ENCODE measurements at regions not wholly inside any gene's neighbourhood (a gene's known extent, or its start where the extent isn't known, plus 50 kb on each side); places are given as distances from the start of the nearest gene placed in this dataset.

DNA sequence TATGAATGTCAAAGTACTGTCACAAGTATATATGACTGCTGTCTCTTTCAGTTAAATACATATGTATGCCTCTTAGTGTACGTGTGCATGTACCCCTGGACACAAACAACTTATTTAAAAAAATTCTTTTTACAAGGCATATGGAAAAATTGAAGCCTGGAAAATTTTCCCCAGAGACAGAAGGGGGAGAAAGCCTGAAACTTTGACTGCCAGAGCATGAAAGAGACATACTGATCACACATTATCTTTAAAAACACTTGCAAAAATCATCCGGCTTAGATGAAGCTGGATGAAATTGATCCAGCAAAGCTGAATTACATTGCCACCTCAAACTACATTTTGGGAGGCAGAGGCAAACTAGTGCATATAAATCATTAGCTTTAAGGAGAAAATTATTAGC is 88.0 kb upstream of the NFIB start:
- in situ Hi-C loops (cut with MboI; ENCODE audit: low sequenced_read_pairs) = no loop called here

DNA sequence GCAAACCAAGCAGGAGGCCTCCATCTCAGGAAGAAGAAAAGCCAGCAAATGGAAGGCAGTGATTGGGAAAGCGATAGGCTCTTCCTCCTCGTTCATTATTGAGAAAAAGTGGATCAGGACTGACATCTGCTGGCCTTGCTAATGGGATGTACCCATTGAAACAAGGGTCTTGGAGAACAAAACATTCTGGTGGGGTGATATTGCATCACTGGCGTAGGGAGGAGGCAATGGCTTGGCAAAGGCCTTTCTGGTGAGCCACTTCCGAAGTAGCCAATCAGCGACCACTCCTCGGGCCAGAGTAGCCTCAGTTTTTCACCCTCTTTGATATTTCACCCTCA is 86.7 kb upstream of the NFIB start:
- in situ Hi-C loops (cut with MboI; ENCODE audit: low sequenced_read_pairs) = no loop called here

DNA sequence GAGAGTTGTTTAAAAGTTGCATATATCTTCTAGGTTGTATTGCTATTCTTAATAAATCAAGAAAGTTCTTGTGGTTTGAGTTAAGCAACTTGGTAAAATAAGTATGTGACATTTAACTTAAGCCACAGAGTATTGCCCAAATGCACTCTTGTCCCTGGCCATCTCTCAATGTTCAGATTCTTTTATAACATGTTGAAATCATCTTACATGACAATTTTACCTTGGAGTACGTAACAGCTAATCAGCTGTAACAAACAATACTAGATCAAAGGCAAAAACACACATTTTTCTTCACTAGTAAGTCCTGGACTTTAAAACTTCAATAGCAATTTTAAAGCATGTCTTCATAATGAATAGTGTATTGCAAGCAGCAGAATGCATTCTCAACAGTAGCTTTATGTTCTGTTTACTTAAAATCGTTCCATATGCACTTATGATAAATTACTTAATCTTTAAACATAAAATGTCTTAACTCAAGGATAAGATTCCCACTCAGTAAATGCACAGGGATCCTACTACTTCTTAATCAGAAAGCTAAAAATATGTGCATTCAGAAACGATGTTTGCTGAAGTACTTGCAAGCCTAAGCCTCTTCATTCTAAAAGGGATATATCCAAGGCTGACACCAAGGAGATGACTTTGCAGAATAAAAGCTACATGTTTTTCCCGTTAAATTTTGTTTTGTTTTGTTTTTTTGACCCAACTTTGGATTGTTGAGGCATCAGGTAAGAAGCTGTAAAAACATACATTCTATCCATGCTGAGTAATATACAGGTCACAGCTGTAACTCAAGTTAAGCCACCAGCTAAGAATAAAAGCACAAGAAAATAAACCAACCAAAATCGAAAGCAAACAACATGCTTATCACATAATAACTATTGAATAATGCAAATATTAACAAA is 86.1 kb upstream of the NFIB start:
- in situ Hi-C loops (cut with MboI; ENCODE audit: low sequenced_read_pairs) = no loop called here

DNA sequence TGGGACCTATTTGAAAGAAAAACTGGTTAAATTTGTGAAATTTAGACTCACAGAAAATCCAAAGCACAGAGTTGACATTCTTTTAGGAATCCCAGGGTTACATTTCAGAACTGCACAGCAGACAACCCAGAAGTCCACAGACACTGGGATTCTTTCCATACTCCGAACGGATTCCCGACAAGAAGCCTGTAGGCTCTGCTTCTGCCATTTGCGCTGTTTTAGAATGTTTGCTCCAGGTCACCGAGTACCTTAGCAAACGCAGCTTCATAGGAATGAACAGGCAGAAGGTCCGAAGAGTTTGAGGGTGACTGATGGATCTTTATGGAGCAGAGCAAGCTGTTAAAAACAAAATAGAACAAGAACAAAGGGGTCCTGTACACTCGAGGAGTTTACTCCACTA is 84.5 kb upstream of the NFIB start:
- in situ Hi-C loops (cut with MboI; ENCODE audit: low sequenced_read_pairs) = no loop called here

DNA sequence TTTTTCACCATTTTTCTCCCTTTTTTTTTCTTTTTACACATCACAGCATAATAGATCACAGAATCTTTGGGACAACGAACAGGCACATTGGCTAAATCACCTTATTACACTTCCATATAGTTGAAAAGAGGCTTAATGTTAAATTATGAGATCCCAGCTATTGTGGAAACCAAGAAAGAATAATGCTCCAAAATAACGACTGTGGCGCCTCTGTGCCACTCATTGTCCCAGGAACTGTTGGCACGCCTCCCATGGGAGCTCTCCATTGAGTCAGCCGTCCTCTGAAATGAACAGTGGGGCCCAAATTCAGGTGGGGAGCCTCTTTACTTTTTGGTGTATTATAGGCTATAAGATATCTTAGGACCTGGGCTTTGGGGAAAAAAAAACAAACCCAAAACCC is 82.2 kb upstream of the NFIB start:
- in situ Hi-C loops (cut with MboI; ENCODE audit: low sequenced_read_pairs) = no loop called here

DNA sequence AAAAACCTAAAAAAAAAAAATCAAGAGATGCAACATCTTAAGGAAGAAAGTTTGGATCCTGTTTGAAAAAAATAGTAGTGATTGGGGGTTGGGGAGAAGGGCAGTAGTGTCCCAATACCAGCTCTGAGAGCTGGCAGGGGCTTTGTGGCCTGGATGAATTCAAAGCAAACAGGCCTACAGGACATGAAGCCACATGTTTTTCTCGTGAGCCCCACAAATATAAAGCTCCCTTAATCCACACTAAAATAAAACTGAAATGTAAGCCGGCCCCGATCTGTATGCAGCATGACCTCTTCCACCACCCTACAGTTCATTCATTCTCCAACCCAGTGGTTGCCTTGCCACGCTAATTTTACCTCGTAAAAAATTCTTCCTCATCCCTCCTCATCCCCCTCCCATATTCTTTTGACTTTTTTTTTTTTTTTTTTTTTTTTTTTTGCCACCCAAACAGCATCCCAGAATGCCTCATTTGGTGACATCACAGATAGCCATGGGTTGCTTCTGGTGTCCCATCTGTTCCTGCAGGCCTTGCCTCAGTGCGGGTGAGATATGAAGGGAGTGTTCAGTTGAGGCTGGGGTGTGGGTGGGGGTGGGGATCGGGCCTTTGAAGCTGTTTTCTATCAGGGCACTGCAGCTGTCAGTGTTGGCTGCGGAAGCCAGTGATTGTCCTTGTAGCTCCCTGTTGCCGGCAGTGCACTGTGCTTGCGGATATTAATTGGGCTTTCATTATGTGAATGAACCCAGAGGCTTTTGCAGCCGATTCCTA is 81.6 kb upstream of the NFIB start:
- in situ Hi-C loops (cut with MboI; ENCODE audit: low sequenced_read_pairs) = no loop called here

DNA sequence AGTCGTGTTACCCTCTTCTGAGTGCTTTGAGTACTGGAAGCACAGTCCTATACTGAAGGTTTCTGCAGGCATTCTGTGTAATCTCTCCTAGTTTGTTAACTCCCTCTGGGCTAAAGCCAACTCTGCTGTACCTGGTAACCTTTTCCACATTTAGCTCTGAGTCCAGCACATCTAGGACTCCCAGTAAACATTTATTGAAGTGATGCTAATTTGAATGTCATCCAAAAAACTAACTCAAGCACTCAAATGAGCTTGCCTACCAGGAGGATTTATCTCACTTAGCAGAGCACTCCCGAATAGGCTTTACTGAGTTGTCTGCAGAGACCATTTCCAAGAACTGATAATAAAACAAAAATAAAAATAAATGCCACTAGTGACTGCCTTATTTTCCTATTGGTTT is 79.5 kb upstream of the NFIB start:
- in situ Hi-C loops (cut with MboI; ENCODE audit: low sequenced_read_pairs) = no loop called here

DNA sequence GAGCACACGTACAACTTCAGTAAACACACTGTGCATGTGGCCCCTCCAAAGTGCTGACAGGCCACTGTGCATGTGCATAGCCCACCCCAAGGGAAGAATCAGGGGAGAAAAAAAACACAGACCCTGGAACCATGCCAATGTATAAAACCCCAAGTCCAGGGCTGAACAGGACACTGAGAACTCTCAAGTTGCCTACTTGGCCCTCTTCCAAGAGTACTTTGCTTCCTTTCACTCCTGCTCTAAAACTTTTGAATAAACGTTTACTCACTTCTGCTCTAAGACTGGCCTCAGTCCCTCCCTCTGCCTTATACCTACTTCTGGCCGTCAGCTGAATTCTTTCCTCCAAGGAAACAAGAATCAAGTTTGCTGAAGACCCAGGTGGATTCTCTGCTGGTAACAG is 77.7 kb upstream of the NFIB start:
- in situ Hi-C loops (cut with MboI; ENCODE audit: low sequenced_read_pairs) = no loop called here

DNA sequence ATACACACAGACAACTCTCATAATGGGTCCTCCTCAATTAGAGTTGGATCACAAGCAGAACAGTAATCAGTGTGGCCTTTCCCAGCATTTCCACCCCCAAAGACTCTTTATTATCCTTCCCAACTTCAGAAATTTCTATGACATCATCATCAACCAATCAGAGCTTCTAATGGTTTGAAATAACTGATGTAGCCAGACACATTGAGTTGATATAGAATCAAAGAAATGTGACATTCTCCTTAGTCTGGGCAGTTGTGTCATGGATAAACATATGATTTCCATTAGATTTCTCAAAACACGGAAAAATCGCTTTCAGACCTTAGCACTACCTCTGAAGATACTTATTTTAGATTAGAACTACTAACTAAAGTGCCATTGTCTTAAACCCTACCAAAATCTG is 75.7 kb upstream of the NFIB start:
- in situ Hi-C loops (cut with MboI; ENCODE audit: low sequenced_read_pairs) = no loop called here

DNA sequence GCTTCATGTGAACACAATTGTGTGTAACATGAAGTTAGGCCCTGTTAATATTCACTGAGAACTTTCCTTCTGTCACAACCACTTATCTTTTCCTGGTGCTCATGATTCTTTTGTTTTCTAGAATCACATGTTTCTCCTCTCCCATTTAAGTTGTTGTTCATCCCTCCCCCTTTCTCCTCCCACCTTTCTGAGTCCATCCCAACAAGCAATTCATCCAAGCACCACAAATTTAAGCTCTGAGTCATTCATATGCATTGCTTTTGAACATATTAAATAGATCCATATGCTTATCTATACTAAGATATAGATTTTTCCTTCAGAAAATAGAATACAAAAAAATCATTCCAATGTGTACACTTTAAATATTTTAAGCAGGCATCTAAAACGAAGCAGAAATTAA is 75.2 kb upstream of the NFIB start:
- in situ Hi-C loops (cut with MboI; ENCODE audit: low sequenced_read_pairs) = no loop called here

DNA sequence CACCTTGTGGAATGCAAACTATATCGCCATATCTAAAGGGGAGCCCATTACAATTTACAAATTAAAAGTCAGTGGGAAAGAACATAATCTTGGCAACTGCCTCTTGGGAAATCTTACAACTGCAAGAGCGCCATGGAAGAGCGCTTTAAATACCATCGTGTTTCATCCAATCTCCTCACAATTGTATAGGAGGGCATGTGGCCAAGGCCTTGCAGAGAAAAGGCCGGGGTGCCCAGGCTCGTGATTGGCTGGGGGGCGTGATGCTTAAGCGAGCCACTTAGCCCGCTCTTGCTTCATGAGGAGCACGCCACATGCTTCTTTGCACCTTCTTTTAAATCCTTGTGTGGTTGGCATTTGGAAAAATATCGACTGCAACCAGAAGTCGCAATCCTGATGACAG is 69.8 kb upstream of the NFIB start:
- in situ Hi-C loops (cut with MboI; ENCODE audit: low sequenced_read_pairs) = no loop called here

DNA sequence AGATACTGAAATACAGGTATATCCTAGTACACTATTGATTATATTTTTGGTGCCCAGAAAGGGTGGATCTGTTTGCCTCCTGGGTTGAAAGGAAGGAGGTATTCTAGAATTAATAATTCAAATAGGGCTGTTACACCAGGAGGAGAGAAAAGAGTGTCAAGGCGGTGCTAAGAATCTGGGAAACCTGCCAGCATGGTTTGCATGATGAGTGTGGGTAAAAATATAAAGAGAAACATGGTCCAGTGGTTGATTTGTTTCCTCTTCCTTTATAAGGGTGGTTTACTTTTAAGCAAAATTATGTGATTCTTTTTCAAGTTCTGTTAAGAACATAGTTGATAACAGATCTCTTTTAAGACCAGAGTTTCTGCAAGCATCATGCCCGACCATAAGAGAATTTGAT is 69.4 kb upstream of the NFIB start:
- in situ Hi-C loops (cut with MboI; ENCODE audit: low sequenced_read_pairs) = no loop called here

DNA sequence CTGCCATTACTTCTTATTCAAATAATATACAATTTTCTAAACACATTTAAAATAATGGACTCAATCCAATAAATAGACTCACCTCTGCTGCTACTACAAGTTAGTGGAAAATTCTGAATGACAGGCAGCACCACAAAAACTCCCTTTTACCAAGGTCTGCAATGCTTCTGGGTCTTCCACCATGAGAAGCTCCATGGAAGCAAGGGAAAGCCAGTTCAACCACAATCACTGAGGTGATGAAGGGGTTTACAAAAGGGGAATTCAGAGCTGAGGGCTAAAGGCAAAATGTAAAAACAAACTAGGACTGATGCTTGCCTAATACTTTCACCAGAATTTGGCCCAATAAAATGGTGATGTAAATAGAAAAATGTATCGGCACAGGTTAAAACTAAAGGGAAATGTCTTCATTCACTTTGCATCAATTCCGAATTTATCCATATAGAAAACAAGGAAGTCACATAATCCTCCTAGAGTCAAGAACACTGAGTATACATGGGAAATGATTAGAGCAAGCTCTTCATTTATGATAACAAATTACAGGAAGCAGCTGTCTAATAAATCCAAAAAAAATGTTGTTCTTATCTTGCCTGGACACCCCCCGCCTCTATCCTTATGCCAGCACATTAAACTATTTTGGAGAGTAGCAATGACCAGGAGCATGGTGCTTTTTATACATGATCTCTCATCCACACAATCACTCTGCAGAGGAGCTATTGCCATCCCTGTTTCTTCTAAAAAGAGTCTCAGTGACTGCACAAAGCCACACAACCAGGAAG is 66.3 kb upstream of the NFIB start:
- in situ Hi-C loops (cut with MboI; ENCODE audit: low sequenced_read_pairs) = no loop called here

DNA sequence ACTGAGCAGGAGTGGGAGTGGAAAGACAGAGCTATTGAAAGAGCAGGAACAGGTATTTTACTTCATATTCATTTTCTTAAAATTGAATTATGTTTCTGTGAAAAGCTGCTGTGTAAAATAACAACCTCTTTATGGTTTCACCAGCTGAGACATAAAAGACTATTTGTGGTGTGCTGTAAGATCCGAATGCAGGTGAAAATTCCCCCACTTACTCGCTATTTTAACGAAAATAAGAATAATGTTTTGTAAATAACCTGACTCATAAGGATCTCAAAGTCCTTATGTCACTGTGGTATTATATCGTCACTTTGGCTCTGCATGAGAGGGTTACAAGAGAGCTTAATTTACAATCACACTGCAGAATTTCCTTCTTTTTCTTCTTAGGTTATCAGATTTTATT is 65.3 kb upstream of the NFIB start:
- in situ Hi-C loops (cut with MboI; ENCODE audit: low sequenced_read_pairs) = no loop called here

DNA sequence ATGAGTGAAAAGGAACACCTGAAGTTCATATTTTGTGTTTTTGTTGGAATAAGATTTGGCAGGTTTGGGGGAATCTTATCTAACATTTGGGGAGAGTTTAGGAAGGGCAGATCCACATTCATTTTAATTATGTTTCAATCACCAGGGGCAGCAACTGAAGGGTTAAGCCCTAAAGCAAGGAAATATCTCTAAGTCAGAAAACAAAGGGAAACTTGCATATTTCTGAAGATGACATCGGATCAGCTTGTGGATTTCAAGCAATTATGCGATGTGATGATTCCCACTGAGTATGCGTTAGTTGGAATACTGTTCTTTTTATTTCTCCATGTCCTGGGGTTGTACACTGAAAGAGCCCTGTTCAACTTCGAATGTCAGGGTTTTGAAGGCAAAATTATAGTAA is 59.8 kb upstream of the NFIB start:
- in situ Hi-C loops (cut with MboI; ENCODE audit: low sequenced_read_pairs) = loop anchor here (25.0 kb wide), 1 partner anchor 936 kb away; no protein-coding TSS in a partner anchor

DNA sequence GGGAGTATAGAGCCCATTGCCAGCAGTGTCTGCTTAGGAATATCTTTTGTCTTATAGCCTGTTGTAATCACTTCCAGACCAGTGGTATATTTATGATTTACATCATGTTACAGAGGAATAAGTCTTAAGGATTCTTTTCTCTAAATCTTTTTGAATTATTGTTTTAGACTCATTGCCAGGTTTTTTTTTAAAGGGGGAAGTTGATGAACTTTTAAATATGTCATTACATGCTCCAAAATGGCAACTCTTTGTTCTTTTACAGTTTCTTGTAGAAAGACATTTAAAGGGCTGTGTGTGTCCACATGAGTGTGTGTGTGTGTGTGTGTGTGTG is 59.4 kb upstream of the NFIB start:
- in situ Hi-C loops (cut with MboI; ENCODE audit: low sequenced_read_pairs) = loop anchor here (25.0 kb wide), 1 partner anchor 936 kb away; no protein-coding TSS in a partner anchor

DNA sequence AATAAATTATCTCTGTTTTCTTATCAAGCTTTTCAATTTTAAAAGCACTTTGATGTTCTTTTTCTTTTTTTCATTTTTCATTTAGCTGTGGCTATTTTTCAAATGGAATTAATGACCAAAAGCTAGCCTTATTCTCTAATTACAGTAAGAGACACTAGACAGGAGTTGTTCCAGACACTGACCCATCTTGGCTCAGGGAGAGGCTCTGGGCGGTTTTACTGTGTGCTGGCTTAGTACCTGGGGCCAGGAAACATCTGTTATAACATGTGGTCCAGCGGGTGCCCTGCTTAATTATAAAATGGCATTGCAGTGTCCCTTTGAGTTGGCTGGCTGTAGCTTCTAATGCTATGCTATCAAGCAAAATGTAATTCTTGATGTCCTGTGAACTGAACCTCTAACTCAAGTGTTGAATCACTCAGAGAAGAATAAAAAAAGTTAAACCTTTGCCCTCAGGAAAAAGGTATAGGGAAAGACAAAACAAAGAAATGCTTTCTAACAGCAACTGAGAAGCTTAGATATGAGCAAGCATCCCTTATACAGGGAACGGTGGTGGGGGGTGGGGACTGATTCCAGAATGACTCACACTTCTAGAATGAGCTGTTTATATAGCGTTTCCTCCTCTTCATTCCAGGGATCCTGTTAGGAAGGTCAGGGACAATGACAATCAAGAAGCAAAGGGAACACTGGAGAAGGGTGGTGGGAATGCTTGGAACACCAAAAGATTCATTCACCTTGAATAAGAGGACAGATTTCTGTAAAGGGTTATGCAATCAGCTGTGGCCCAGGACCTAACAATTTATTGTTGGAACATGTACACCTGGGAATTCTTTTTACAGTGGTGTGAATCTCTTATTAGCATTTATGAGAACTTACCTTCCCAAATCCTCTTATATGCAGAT is 58.7 kb upstream of the NFIB start:
- in situ Hi-C loops (cut with MboI; ENCODE audit: low sequenced_read_pairs) = loop anchor here (25.0 kb wide), 1 partner anchor 935 kb away; no protein-coding TSS in a partner anchor

DNA sequence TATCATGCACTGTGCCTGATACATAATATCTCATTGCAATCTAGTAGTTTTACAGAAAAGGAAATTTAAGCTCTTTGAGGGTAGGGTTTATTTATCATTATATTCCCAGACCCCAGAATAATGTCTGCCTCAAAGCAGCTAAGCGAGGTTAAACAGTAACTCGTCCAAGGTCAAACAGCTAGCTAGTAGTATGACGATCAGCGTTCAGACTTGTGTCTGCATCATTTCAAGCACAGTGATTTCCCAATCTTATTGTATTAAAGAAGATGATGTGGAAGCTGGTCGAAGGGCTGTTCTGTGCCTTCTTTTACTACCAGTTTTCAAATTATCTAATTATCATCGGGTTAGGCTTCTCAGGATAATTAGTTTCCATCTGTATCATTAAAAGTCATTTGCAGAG is 55.1 kb upstream of the NFIB start:
- in situ Hi-C loops (cut with MboI; ENCODE audit: low sequenced_read_pairs) = loop anchor here (25.0 kb wide), 1 partner anchor 932 kb away; no protein-coding TSS in a partner anchor

DNA sequence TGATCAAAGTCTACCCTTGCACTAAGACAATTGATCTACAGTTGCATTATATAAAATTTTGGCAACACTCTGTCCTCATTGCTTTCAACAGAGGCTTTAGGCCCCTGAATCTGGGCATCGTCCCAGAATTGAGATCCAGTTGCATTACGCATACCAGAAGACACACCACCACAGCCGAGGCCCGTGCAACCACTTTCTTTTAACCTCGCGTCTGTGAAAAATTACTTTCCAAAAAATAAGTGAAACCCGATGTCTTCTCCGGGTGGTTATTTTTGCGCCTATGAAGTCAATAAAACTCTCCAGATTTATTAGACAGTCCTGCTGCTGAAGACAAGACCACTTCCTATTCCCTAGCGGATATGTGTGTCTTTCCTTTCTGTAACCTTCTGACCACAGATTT is 52.1 kb upstream of the NFIB start:
- in situ Hi-C loops (cut with MboI; ENCODE audit: low sequenced_read_pairs) = loop anchor here (25.0 kb wide), 1 partner anchor 929 kb away; no protein-coding TSS in a partner anchor

DNA sequence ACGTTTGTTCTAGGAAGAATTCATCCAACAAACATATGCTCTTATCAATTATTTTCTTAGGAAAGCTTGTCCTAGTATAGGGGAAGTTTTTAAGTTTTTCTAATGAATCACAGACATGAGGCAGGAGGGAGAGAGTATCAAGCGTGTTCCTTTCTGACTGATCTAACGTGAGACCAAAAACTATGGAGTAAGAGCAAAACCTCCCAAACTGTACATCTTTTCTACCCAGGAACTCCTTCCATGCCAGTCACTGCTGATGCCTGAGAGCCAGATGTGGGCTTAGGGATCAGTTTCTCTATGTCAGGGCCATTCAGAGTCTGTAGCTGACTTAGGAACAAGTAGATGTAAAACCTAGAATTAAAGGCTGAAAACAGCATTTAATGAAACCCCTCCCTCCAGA is 51.7 kb upstream of the NFIB start:
- in situ Hi-C loops (cut with MboI; ENCODE audit: low sequenced_read_pairs) = loop anchor here (25.0 kb wide), 1 partner anchor 928 kb away; no protein-coding TSS in a partner anchor

All from HL-60/S4 treated with phorbol 12-myristate 13-acetate at 8.2 ng/mL for 4 days and 3 days (cell line).